Testis (tissue), 2 donors: ENCODE measurements at regions not wholly inside any gene's neighbourhood (a gene's known extent, or its start where the extent isn't known, plus 50 kb on each side); places are given as distances from the start of the nearest gene placed in this dataset.

Experiments used
- DNase-seq: peaks from one replicate; pipeline ENCODE4 v3.0.0-alpha.2; 2019
- H3K27ac ChIP-seq, 2 donors: fragments of 200-600 bp; sonication (generic); one replicate each; pipeline ENCODE4 v1.5.1; 2019
- H3K27me3 ChIP-seq: fragments of 200-600 bp; sonication (generic); one replicate; pipeline ENCODE4 v1.5.1; 2019
- H3K36me3 ChIP-seq: fragments of 200-600 bp; sonication (generic); one replicate; pipeline ENCODE4 v1.5.1; 2017; ENCODE audit warnings: low read depth; ENCODE audit errors: missing control alignments
- H3K4me1 ChIP-seq: fragments of 200-600 bp; sonication (generic); one replicate; pipeline ENCODE4 v1.5.1; 2019
- H3K4me3 ChIP-seq, 2 donors: fragments of 200-600 bp; sonication (generic); one replicate each; pipeline ENCODE4 v1.5.1; 2017 to 2019
- H3K9me3 ChIP-seq: fragments of 200-600 bp; sonication (generic); one replicate; pipeline ENCODE4 v1.5.1; 2017
- CTCF ChIP-seq, 3 experiments: fragments of 450-650 bp in 2 of 3; fragments of 200-600 bp in 1 of 3; sonication (generic) in 1 of 3; IDR thresholded peaks; one replicate each; pipeline ENCODE4 v1.5.1; 2016 to 2019; ENCODE audit warnings: antibody characterized with exemption in 3 of 3, mild to moderate bottlenecking in 2 of 3, moderate library complexity in 1 of 3
- POLR2A ChIP-seq: fragments of 450-650 bp; IDR thresholded peaks from one replicate; pipeline ENCODE4 v1.6.1; 2017; ENCODE audit warnings: antibody characterized with exemption, mild to moderate bottlenecking, moderate library complexity
- WGBS, 2 donors: methylation state at CpG; one replicate each; pipeline ENCODE4 v1.1.5; 2018; 5-methylcytosine and 5-hydroxymethylcytosine counted together
- intact Hi-C: fragments of 100-400 bp; cut with DNase I; formaldehyde crosslinking; loops from one replicate; pipeline ENCODE4 v1.15.1; 2023; ENCODE audit warnings: low total_unique reads

GRCh38 chr7:57328457-57328856, 121.5 kb upstream of the ZNF716 start:
- no peaks in the 10 kb centered on the region for H3K27me3 ChIP-seq
- H3K4me1 ChIP-seq = no peaks in the 10 kb centered on the region
- H3K36me3 ChIP-seq = no peaks in the 10 kb centered on the region
- no peak for TF ChIP-seq POLR2A
- TF ChIP-seq CTCF (IDR thresholded peaks at IDR 0.05) = no peak
- no peak for DNase-seq
- intact Hi-C loops = no loop called here
- 80 to 84% methylated on average over 8 to 11 of the region's 11 CpGs for WGBS, 2 donors
- no peak overlapping the region for H3K27ac ChIP-seq
- no peaks in the 10 kb centered on the region for H3K9me3 ChIP-seq
- no peak overlapping the region for H3K4me3 ChIP-seq

GRCh38 chr7:57328963-57329362, 121.0 kb upstream of the ZNF716 start:
- DNase-seq = no peak
- WGBS, 2 donors = 57 to 65% methylated on average over 3 of the region's 3 CpGs
- no peaks in the 10 kb centered on the region for H3K27me3 ChIP-seq
- TF ChIP-seq POLR2A = no peak
- no peak for TF ChIP-seq CTCF (IDR thresholded peaks at IDR 0.05)
- intact Hi-C loops = no loop called here
- H3K27ac ChIP-seq = no peak overlapping the region
- no peak overlapping the region for H3K4me3 ChIP-seq
- H3K4me1 ChIP-seq = no peaks in the 10 kb centered on the region
- H3K36me3 ChIP-seq = no peaks in the 10 kb centered on the region
- no peaks in the 10 kb centered on the region for H3K9me3 ChIP-seq

- DNase-seq = no peak
- no peaks in the 10 kb centered on the region for H3K9me3 ChIP-seq
- H3K27me3 ChIP-seq = no peaks in the 10 kb centered on the region
- intact Hi-C loops = no loop called here
- H3K4me3 ChIP-seq = no peak overlapping the region
- no peaks in the 10 kb centered on the region for H3K4me1 ChIP-seq
- WGBS, 2 donors = 66 to 73% methylated on average over 11 of the region's 11 CpGs
- no peak for TF ChIP-seq CTCF (IDR thresholded peaks at IDR 0.05)
- no peak for TF ChIP-seq POLR2A
- H3K36me3 ChIP-seq = no peaks in the 10 kb centered on the region
- H3K27ac ChIP-seq = no peak overlapping the region
Measured at GRCh38 chr7:57339198-57339944, 110.6 kb upstream of the ZNF716 start.

- Histone ChIP-seq H3K4me1 (no peaks in the 10 kb centered on the region), H3K27me3 (no peaks in the 10 kb centered on the region), H3K9me3 (no peaks in the 10 kb centered on the region), H3K4me3 (no peak overlapping the region), H3K36me3 (no peaks in the 10 kb centered on the region), H3K27ac (no peak overlapping the region)
- DNase-seq = no peak
- 73 to 89% methylated on average over 5 of the region's 5 CpGs for WGBS, 2 donors
- TF ChIP-seq POLR2A (no peak), CTCF (IDR thresholded peaks at IDR 0.05) (no peak)
- intact Hi-C loops = no loop called here
Measured at GRCh38 chr7:57342954-57343353, 107.0 kb upstream of the ZNF716 start.
